ENCODE measurements at regions not wholly inside any gene's neighbourhood (a gene's known extent, or its start where the extent isn't known, plus 50 kb on each side); places are given as distances from the start of the nearest gene placed in this dataset.

GRCh38 chr12:126907900-126908764, 1358.8 kb upstream of the TMEM132C start:
- no peaks in the 10 kb centered on the region for H3K4me1 ChIP-seq (ENCODE audit: insufficient read depth, low read length)

GRCh38 chr12:126908765-126909142, 1358.2 kb upstream of the TMEM132C start:
- no peaks in the 10 kb centered on the region for H3K4me1 ChIP-seq (ENCODE audit: insufficient read depth, low read length)

More at GRCh38 chr12:126907900-126908764, 1358.8 kb upstream of the TMEM132C start:
- no peak overlapping the region for H3K4me3 ChIP-seq (ENCODE audit: insufficient read depth, low read length)
- no peak for DNase-seq (ENCODE audit: insufficient read length, low spot score, missing footprints)
- no peaks in the 10 kb centered on the region for H3K27me3 ChIP-seq (ENCODE audit: insufficient read depth, low read length)
- TF ChIP-seq CTCF (IDR thresholded peaks at IDR 0.05; ENCODE audit: extremely low read depth, low read depth, low read length), result no peak
- H3K79me2 ChIP-seq (ENCODE audit: insufficient read depth, low read length), result no peaks in the 10 kb centered on the region
- no peaks in the 10 kb centered on the region for H3K36me3 ChIP-seq (ENCODE audit: insufficient read depth, low read length)
- H4K20me1 ChIP-seq (ENCODE audit: insufficient read depth, low read length), result no peaks in the 10 kb centered on the region
- H3K4me2 ChIP-seq (ENCODE audit: insufficient read depth, low read length), result no peak overlapping the region
- no peak overlapping the region for H2AFZ ChIP-seq (ENCODE audit: low read length)
- no peak overlapping the region for H3K27ac ChIP-seq (ENCODE audit: low read depth, low read length)
- H3K9me3 ChIP-seq (ENCODE audit: low read depth, low read length), result no peaks in the 10 kb centered on the region

GRCh38 chr12:126910570-126910969, 1356.4 kb upstream of the TMEM132C start:
- no peak overlapping the region for H3K4me2 ChIP-seq (ENCODE audit: insufficient read depth, low read length)
- H3K9me3 ChIP-seq (ENCODE audit: low read depth, low read length), result no peaks in the 10 kb centered on the region
- H2AFZ ChIP-seq (ENCODE audit: low read length), result no peak overlapping the region
- no peaks in the 10 kb centered on the region for H3K36me3 ChIP-seq (ENCODE audit: insufficient read depth, low read length)
- no peaks in the 10 kb centered on the region for H3K4me1 ChIP-seq (ENCODE audit: insufficient read depth, low read length)
- no peak for TF ChIP-seq CTCF (IDR thresholded peaks at IDR 0.05; ENCODE audit: extremely low read depth, low read depth, low read length)
- no peak for DNase-seq (ENCODE audit: insufficient read length, low spot score, missing footprints)
- H4K20me1 ChIP-seq (ENCODE audit: insufficient read depth, low read length), result no peaks in the 10 kb centered on the region
- no peak overlapping the region for H3K27ac ChIP-seq (ENCODE audit: low read depth, low read length)
- no peaks in the 10 kb centered on the region for H3K79me2 ChIP-seq (ENCODE audit: insufficient read depth, low read length)
- no peaks in the 10 kb centered on the region for H3K27me3 ChIP-seq (ENCODE audit: insufficient read depth, low read length)
- no peak overlapping the region for H3K4me3 ChIP-seq (ENCODE audit: insufficient read depth, low read length)

More at GRCh38 chr12:126908765-126909142, 1358.2 kb upstream of the TMEM132C start:
- Histone ChIP-seq H3K4me3 (ENCODE audit: insufficient read depth, low read length) (no peak overlapping the region), H4K20me1 (ENCODE audit: insufficient read depth, low read length) (no peaks in the 10 kb centered on the region), H2AFZ (ENCODE audit: low read length) (no peak overlapping the region), H3K27ac (ENCODE audit: low read depth, low read length) (no peak overlapping the region), H3K27me3 (ENCODE audit: insufficient read depth, low read length) (no peaks in the 10 kb centered on the region), H3K9me3 (ENCODE audit: low read depth, low read length) (no peaks in the 10 kb centered on the region), H3K4me2 (ENCODE audit: insufficient read depth, low read length) (no peak overlapping the region), H3K36me3 (ENCODE audit: insufficient read depth, low read length) (no peaks in the 10 kb centered on the region), H3K79me2 (ENCODE audit: insufficient read depth, low read length) (no peaks in the 10 kb centered on the region)
- no peak for TF ChIP-seq CTCF (IDR thresholded peaks at IDR 0.05; ENCODE audit: extremely low read depth, low read depth, low read length)
- DNase-seq (ENCODE audit: insufficient read length, low spot score, missing footprints), result no peak

GRCh38 chr12:126912111-126912510, 1354.9 kb upstream of the TMEM132C start:
- no peak overlapping the region for H3K4me3 ChIP-seq (ENCODE audit: insufficient read depth, low read length)
- no peak for TF ChIP-seq CTCF (IDR thresholded peaks at IDR 0.05; ENCODE audit: extremely low read depth, low read depth, low read length)
- H3K27ac ChIP-seq (ENCODE audit: low read depth, low read length), result no peak overlapping the region
- no peak overlapping the region for H2AFZ ChIP-seq (ENCODE audit: low read length)
- no peaks in the 10 kb centered on the region for H3K9me3 ChIP-seq (ENCODE audit: low read depth, low read length)
- no peak for DNase-seq (ENCODE audit: insufficient read length, low spot score, missing footprints)
- H3K79me2 ChIP-seq (ENCODE audit: insufficient read depth, low read length), result no peaks in the 10 kb centered on the region
- no peaks in the 10 kb centered on the region for H3K36me3 ChIP-seq (ENCODE audit: insufficient read depth, low read length)
- H4K20me1 ChIP-seq (ENCODE audit: insufficient read depth, low read length), result no peaks in the 10 kb centered on the region
- H3K4me1 ChIP-seq (ENCODE audit: insufficient read depth, low read length), result no peaks in the 10 kb centered on the region
- no peaks in the 10 kb centered on the region for H3K27me3 ChIP-seq (ENCODE audit: insufficient read depth, low read length)
- H3K4me2 ChIP-seq (ENCODE audit: insufficient read depth, low read length), result no peak overlapping the region
